A673 (cell line): ENCODE measurements at regions not wholly inside any gene's neighbourhood (a gene's known extent, or its start where the extent isn't known, plus 50 kb on each side); places are given as distances from the start of the nearest gene placed in this dataset.

Source experiments
- BruUV-seq: library from RNA; stranded (reverse); fragments of 400-500 nt; replicated peaks from 2 replicates; lab custom pipeline; 2021; lab: Mats Ljungman, UMichigan
- CTCF ChIA-PET: fragments of 300-600 bp; sonication (Branson Sonifier 250); formaldehyde crosslinking; loops from one replicate; lab custom pipeline; 2022; ENCODE audit warnings: antibody characterized with exemption; lab: Charles Lee
- POLR2A ChIA-PET: fragments of 300-600 bp; sonication (Branson Sonifier 250); formaldehyde crosslinking; loops from one replicate; lab custom pipeline; 2022; ENCODE audit warnings: antibody characterized with exemption; ENCODE audit not compliant: low non-redundant PET; lab: Charles Lee
- DNase-seq: peaks from one replicate; pipeline ENCODE4 v3.0.0-alpha.2; 2015; ENCODE audit warnings: low spot score
- H3K27ac ChIP-seq: fragments of 200-600 bp; sonication (generic); 2 replicates; pipeline ENCODE4 v1.5.1; 2016; ENCODE audit warnings: mixed run types, low read depth, mild to moderate bottlenecking, mixed read lengths, antibody characterized with exemption, low read length; ENCODE audit not compliant: poor library complexity, severe bottlenecking
- H3K27me3 ChIP-seq: fragments of 200-600 bp; sonication (generic); replicated peaks from 2 replicates; pipeline ENCODE4 v1.6.1; 2017; ENCODE audit warnings: mixed run types, low read depth, mild to moderate bottlenecking, mixed read lengths, antibody characterized with exemption, low read length; ENCODE audit not compliant: insufficient read depth, poor library complexity
- H3K36me3 ChIP-seq: fragments of 200-600 bp; sonication (generic); 2 replicates; pipeline ENCODE4 v1.6.1; 2016; ENCODE audit warnings: mixed run types, mild to moderate bottlenecking, mixed read lengths, antibody characterized with exemption, low read length; ENCODE audit not compliant: insufficient read depth, poor library complexity, severe bottlenecking
- H3K4me1 ChIP-seq: fragments of 200-600 bp; sonication (generic); 2 replicates; pipeline ENCODE4 v1.6.1; 2017; ENCODE audit warnings: mixed run types, mild to moderate bottlenecking, mixed read lengths, antibody characterized with exemption, low read length; ENCODE audit not compliant: insufficient read depth, poor library complexity, severe bottlenecking
- H3K4me3 ChIP-seq: fragments of 200-600 bp; sonication (generic); 2 replicates; pipeline ENCODE4 v1.5.1; 2016; ENCODE audit warnings: low read depth, mixed run types, mild to moderate bottlenecking, mixed read lengths, low read length; ENCODE audit not compliant: poor library complexity, severe bottlenecking
- H3K9me3 ChIP-seq: fragments of 200-600 bp; sonication (generic); 2 replicates; pipeline ENCODE4 v1.6.1; 2016; ENCODE audit warnings: mixed run types, low read depth, mild to moderate bottlenecking, mixed read lengths, antibody characterized with exemption, low read length; ENCODE audit not compliant: poor library complexity, severe bottlenecking
- EZH2 ChIP-seq: fragments of 200-600 bp; sonication (generic); IDR thresholded peaks from 2 replicates; pipeline ENCODE4 v1.6.1; 2017; ENCODE audit warnings: borderline replicate concordance, low read depth, mild to moderate bottlenecking, mixed read lengths, antibody characterized with exemption, low read length; ENCODE audit not compliant: poor library complexity, severe bottlenecking
- intact Hi-C: fragments of 100-400 bp; cut with micrococcal nuclease; formaldehyde crosslinking; loops from one replicate; pipeline ENCODE4 v1.10.0; 2022; ENCODE audit not compliant: unreplicated experiment
- TF ChIP-seq, protein P1 (sequence below): fragments of 300-800, 200-600 bp; sonication (generic); conservative IDR thresholded peaks from 2 replicates; pipeline ENCODE4 v1.5.1; 2017; ENCODE audit warnings: low read depth, mild to moderate bottlenecking, antibody characterized with exemption, low read length, moderate library complexity, mixed read lengths

DNA sequence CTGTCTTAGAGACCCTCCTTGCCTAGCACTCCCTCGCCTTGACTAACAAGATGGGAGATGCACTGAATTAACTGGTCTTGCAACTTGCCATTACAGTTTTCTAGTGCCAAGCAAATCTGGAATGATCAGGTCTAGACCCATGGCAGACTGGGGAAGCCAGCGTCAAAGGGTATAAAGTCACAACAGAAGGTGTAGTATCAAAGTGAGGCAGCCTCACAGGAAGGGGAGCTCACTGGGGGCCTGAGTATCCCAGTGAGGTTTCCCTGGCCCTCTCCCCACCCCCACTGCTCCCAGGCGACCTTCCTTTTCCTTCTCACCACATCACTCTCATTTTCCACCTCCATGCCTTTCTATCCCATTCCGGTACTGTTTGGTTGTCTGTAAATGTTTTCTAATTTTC lies 83.5 kb upstream of the DOCK9 start:
- POLR2A ChIA-PET: no interaction called here
- no TSS peak for BruUV-seq
- Histone ChIP-seq H3K27me3 (no peaks in the 10 kb centered on the region), H3K36me3 (no peaks in the 10 kb centered on the region), H3K27ac (no peak overlapping the region), H3K4me3 (no peak overlapping the region), H3K4me1 (peaks cover 10% of the 10 kb centered on the region), H3K9me3 (no peaks in the 10 kb centered on the region)
- TF ChIP-seq, protein P1, sequence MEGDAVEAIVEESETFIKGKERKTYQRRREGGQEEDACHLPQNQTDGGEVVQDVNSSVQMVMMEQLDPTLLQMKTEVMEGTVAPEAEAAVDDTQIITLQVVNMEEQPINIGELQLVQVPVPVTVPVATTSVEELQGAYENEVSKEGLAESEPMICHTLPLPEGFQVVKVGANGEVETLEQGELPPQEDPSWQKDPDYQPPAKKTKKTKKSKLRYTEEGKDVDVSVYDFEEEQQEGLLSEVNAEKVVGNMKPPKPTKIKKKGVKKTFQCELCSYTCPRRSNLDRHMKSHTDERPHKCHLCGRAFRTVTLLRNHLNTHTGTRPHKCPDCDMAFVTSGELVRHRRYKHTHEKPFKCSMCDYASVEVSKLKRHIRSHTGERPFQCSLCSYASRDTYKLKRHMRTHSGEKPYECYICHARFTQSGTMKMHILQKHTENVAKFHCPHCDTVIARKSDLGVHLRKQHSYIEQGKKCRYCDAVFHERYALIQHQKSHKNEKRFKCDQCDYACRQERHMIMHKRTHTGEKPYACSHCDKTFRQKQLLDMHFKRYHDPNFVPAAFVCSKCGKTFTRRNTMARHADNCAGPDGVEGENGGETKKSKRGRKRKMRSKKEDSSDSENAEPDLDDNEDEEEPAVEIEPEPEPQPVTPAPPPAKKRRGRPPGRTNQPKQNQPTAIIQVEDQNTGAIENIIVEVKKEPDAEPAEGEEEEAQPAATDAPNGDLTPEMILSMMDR: no peak
- TF ChIP-seq EZH2: no peak
- CTCF ChIA-PET: no interaction called here
- intact Hi-C loops: no loop called here
- no peak for DNase-seq

DNA sequence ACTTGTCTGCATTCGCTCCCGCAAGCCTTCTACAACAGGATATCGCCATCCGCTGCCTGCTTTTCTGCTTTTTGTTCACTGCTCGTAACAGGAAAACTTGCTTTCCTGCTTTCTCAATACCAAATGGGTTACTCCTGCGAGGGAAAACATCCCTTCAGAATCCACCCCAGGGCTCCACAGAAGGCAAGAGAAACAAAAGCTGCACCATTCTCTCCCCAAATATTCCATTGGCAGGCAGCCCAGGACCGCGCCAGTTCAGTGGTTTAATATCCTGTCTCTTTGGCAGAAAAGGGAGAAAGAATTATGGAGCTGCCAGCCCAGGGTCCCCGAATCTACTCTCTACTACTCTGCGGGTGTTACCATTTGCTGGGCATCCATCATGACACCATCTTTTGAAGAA lies 84.7 kb upstream of the DOCK9 start:
- peak overlapping the region; percentile 10 for H3K27ac ChIP-seq
- ChIA-PET CTCF (no interaction called here), POLR2A (no interaction called here)
- no peaks in the 10 kb centered on the region for H3K36me3 ChIP-seq
- intact Hi-C loops: no loop called here
- peak overlapping the region; percentile 10 for H3K4me3 ChIP-seq
- TF ChIP-seq, protein P1: no peak
- TF ChIP-seq EZH2: no peak
- BruUV-seq: no TSS peak
- DNase-seq: peak; percentile 87
- no peaks in the 10 kb centered on the region for H3K27me3 ChIP-seq
- H3K9me3 ChIP-seq: no peaks in the 10 kb centered on the region
- H3K4me1 ChIP-seq: peaks cover 10% of the 10 kb centered on the region

DNA sequence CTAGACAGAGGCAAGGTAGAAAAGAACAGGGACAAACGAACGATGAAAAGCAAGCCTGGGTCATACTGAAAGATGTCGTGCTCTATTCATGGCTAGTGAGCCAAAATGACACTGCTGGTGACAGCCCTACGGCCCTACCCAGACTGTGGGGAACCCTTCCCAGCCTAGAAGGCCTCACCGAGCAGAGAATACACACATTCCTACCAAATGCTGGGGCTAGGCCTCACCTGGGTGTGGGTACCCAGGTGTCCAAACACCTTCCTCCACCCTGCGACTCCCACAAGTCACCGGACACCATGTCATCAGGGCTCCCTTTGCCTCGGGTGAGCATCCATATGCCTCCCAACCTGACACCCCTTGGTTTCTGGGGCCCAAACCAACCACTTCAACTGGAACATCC lies 85.3 kb upstream of the DOCK9 start:
- no peak for DNase-seq
- POLR2A ChIA-PET: no interaction called here
- CTCF ChIA-PET: no interaction called here
- TF ChIP-seq, protein P1: no peak
- no peak for TF ChIP-seq EZH2
- intact Hi-C loops: no loop called here
- H3K4me1 ChIP-seq: peaks cover 10% of the 10 kb centered on the region
- no peaks in the 10 kb centered on the region for H3K9me3 ChIP-seq
- H3K4me3 ChIP-seq: no peak overlapping the region
- H3K27me3 ChIP-seq: no peaks in the 10 kb centered on the region
- H3K27ac ChIP-seq: no peak overlapping the region
- BruUV-seq: no TSS peak
- H3K36me3 ChIP-seq: no peaks in the 10 kb centered on the region
